ENCODE measurements at regions not wholly inside any gene's neighbourhood (a gene's known extent, or its start where the extent isn't known, plus 50 kb on each side); places are given as distances from the start of the nearest gene placed in this dataset.

DNA sequence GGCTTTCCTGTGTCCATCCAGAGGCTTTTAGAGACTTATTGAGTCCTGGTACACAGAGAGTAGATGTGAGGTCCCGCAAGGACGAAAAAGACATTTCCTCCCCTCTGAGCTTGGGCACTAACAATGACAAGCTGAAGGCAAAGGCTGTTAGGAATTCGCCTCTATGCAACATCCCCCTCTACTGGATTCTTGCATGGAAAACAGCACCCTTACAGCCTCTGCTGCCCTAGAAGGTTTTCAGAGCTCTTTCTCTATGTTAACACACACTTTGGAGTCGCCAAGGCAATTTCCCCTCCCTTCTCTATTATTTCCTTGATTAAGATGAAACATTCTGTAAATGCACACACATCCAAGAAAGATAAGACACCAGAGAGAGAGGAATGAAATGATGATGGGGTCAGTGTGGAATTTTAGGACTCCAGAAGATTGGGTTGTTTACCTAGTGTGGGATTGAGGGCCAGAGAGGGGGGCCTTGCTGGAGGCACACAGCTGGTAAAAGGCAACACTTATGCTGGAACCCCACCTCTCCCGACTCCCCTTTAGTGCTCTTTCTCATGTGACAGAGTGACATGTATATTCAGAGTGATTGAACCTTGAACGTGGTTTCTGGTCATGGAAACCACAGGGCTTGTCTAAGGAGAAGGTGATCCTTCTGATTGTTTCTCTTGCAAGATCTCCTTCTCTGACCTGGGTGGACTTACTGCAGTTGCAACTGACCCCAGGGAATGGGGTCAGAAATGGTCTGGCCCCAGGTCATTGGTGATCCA lies 300.7 kb downstream of the CLIC5 start:
- TF ChIP-seq, protein P1, sequence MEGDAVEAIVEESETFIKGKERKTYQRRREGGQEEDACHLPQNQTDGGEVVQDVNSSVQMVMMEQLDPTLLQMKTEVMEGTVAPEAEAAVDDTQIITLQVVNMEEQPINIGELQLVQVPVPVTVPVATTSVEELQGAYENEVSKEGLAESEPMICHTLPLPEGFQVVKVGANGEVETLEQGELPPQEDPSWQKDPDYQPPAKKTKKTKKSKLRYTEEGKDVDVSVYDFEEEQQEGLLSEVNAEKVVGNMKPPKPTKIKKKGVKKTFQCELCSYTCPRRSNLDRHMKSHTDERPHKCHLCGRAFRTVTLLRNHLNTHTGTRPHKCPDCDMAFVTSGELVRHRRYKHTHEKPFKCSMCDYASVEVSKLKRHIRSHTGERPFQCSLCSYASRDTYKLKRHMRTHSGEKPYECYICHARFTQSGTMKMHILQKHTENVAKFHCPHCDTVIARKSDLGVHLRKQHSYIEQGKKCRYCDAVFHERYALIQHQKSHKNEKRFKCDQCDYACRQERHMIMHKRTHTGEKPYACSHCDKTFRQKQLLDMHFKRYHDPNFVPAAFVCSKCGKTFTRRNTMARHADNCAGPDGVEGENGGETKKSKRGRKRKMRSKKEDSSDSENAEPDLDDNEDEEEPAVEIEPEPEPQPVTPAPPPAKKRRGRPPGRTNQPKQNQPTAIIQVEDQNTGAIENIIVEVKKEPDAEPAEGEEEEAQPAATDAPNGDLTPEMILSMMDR (IDR thresholded peaks at IDR 0.05), result peak; percentile 59 to 87
- Histone ChIP-seq H3K9me3 (no peaks in the 10 kb centered on the region), H3K4me1 (no peaks in the 10 kb centered on the region), H3K4me3 (no peak overlapping the region), H3K36me3 (no peaks in the 10 kb centered on the region), H3K27me3 (no peaks in the 10 kb centered on the region), H3K27ac (no peak overlapping the region)
- DNase-seq (ENCODE audit: low spot score), result no peak

DNA sequence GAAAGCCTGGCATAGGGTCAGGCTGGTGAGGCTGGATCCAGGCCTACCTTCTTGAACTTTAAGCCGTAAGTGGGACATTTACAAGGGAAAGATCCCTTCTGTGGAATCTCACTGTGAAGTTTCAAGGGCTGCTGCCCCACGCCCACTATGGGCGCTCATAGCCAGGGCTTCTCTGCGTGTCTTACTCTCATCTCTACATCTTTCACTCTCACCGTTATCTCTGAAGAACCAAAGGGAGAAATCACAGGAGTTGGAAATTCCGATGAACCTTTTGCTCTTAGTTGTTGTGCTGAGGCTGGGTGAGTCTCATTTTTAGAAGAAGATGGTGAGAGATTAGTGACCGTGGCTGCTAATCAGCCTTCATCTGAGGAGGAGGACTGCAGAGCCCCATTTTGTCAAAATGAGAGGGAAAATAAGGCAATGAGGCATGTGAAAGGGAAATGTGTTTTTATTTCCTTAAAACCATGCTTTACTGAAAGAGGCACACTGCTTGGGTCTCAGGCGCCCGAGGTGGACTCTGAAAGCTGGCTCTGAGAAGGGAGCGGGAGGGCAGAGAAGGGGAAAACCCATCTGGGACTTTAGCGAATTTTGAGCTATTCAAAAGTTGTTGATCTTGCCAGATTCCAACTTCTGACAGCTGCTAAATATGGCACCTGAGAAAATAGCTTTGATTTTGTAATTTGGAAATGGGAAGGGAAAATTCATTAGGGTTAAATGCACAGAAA lies 301.5 kb downstream of the CLIC5 start:
- no peak for DNase-seq (ENCODE audit: low spot score)
- TF ChIP-seq, protein P1 (IDR thresholded peaks at IDR 0.05), result no peak
- no peaks in the 10 kb centered on the region for H3K36me3 ChIP-seq
- no peaks in the 10 kb centered on the region for H3K9me3 ChIP-seq
- H3K27me3 ChIP-seq, result no peaks in the 10 kb centered on the region
- H3K27ac ChIP-seq, result no peak overlapping the region
- no peaks in the 10 kb centered on the region for H3K4me1 ChIP-seq
- H3K4me3 ChIP-seq, result no peak overlapping the region
